Gastroesophageal sphincter (tissue), 4 donors: ENCODE measurements at regions not wholly inside any gene's neighbourhood (a gene's known extent, or its start where the extent isn't known, plus 50 kb on each side); places are given as distances from the start of the nearest gene placed in this dataset.
A peak's percentile ranks its signal among the peaks of the same experiment; 100 is the strongest.

Experiments
- ATAC-seq: fragments of 150-250 bp; one replicate; pipeline ENCODE4 v1.9.1; 2016; ENCODE audit warnings: mild to moderate bottlenecking, moderate library complexity
- H3K27ac ChIP-seq, 4 donors: fragments of 200-600 bp; sonication (generic) in 3 of 4; 1 replicate in 3 of 4; 2 replicates in 1 of 4; pipeline ENCODE4 v1.5.1; 2016 to 2019
- H3K27me3 ChIP-seq: fragments of 200-600 bp; sonication (generic); one replicate; pipeline ENCODE4 v1.5.1; 2019
- H3K36me3 ChIP-seq, 2 donors: fragments of 200-600 bp; sonication (generic); one replicate each; pipeline ENCODE4 v1.5.1; 2019; ENCODE audit warnings: control low read depth in 1 of 2
- H3K4me1 ChIP-seq, 3 donors: fragments of 200-600 bp; sonication (generic); 1 replicate in 2 of 3; 2 replicates in 1 of 3; pipeline ENCODE4 v1.5.1; 2016 to 2019; ENCODE audit warnings: control low read depth in 2 of 3
- H3K4me3 ChIP-seq, 2 donors: fragments of 200-600 bp; sonication (generic); one replicate each; pipeline ENCODE4 v1.5.1; 2019; ENCODE audit warnings: mild to moderate bottlenecking in 1 of 2, moderate library complexity in 1 of 2
- H3K9me3 ChIP-seq, 3 donors: fragments of 200-600 bp; sonication (generic); one replicate each; pipeline ENCODE4 v1.5.1; 2017 to 2019; ENCODE audit warnings: control low read depth in 2 of 3
- EP300 ChIP-seq: sonication (generic); formaldehyde crosslinking; IDR thresholded peaks from one replicate; pipeline ENCODE4 v1.6.1; 2017; ENCODE audit warnings: antibody characterized with exemption, mild to moderate bottlenecking
- POLR2A ChIP-seq, 2 donors: fragments of 450-650 bp; IDR thresholded peaks; one replicate each; pipeline ENCODE4 v1.6.1; 2017; ENCODE audit warnings: antibody characterized with exemption in 2 of 2, mild to moderate bottlenecking in 2 of 2, moderate library complexity in 1 of 2
- POLR2AphosphoS5 ChIP-seq: sonication (generic); formaldehyde crosslinking; IDR thresholded peaks from one replicate; pipeline ENCODE4 v1.6.1; 2017; ENCODE audit warnings: antibody characterized with exemption
- WGBS, 2 donors: methylation state at CpG; one replicate each; pipeline ENCODE4 v1.1.5; 2018; ENCODE audit warnings: low coverage in 1 of 2; 5-methylcytosine and 5-hydroxymethylcytosine counted together
- TF ChIP-seq, protein P1 (sequence below), 4 experiments: fragments of 200-600 bp in 2 of 4; fragments of 450-650 bp in 2 of 4; sonication (generic) in 1 of 4; IDR thresholded peaks; one replicate each; pipeline ENCODE4 v1.5.1; 2017 to 2019; ENCODE audit warnings: antibody characterized with exemption in 4 of 4, mild to moderate bottlenecking in 2 of 4, moderate library complexity in 2 of 4

DNA sequence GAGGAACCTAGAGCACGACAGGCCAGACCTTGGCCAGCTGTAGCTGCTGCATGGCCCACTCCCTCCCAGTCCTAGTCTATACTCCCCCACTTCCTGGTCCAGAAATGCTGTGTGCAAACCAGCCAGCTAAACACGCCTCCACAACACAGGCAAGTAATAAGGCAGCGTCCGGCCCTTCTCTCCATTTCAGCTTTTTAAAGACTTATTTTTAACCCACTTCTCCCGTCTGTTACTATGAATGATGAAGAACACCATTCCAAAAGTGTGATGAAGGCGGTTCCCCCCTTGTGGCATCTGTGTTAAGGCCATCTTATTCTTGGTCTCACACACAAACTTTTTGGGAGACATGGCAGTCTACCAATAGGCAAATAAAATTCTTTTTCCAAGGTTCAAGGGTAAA is 164.1 kb upstream of the CHRNA7 start:
- Histone ChIP-seq H3K27me3 (no peaks in the 10 kb centered on the region), H3K27ac (no peak overlapping the region), H3K4me3 (no peak overlapping the region), H3K36me3 (no peaks in the 10 kb centered on the region), H3K4me1 (peaks cover 0 to 26% (median 0%) of the 10 kb centered on the region in 3 donors), H3K9me3 (no peaks in the 10 kb centered on the region)
- TF ChIP-seq EP300, result no peak
- TF ChIP-seq, protein P1, sequence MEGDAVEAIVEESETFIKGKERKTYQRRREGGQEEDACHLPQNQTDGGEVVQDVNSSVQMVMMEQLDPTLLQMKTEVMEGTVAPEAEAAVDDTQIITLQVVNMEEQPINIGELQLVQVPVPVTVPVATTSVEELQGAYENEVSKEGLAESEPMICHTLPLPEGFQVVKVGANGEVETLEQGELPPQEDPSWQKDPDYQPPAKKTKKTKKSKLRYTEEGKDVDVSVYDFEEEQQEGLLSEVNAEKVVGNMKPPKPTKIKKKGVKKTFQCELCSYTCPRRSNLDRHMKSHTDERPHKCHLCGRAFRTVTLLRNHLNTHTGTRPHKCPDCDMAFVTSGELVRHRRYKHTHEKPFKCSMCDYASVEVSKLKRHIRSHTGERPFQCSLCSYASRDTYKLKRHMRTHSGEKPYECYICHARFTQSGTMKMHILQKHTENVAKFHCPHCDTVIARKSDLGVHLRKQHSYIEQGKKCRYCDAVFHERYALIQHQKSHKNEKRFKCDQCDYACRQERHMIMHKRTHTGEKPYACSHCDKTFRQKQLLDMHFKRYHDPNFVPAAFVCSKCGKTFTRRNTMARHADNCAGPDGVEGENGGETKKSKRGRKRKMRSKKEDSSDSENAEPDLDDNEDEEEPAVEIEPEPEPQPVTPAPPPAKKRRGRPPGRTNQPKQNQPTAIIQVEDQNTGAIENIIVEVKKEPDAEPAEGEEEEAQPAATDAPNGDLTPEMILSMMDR (IDR thresholded peaks at IDR 0.05), result no peak
- TF ChIP-seq POLR2A (IDR thresholded peaks at IDR 0.05), result no peak
- no peak for TF ChIP-seq POLR2AphosphoS5
- ATAC-seq, result no peak
- WGBS, 2 donors, result 42 to 85% methylated on average over 5 to 6 of the region's 6 CpGs

DNA sequence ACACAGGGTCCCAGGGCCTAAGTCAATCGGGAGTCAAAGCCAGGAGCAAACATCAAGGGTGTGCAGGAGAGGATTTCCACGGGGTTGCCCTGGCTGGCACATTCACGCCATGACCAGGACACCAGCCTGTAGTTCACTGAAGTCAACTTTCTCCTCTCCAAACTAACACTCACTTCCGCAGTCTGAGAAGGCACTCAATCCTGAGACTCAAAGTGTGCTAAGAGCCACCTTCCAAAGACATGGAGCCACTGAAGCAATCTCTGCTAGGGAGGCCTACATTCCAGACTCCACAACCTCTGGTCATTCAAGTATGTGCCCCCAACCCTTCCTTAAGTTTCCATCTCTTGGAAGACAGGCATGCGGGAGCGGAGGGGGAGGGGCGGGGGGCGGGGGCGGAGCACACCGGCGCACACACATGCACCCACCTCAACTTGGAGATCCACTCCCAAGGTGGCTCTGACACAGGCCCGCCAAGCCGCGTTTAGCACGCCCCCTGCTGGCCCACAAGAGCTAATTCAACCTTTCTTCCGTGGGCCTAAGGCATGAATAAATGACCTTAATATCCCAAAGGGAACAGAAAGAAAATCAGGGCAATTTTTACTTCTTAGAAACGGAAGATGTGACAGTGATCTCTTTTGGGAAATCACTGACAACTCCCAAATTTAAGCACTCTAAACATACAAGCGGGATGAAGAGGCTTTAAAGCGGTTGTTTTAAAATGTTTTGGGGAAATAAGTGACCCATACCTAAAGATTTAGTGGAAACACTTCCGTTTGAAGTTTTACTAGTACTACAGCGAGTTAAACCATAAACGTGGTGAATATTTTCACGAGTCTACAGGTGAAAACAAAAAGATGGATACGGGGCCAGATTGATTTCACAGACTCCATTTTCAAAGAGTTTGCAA is 162.5 kb upstream of the CHRNA7 start:
- Histone ChIP-seq H3K27ac (no peak overlapping the region), H3K36me3 (no peaks in the 10 kb centered on the region), H3K9me3 (no peaks in the 10 kb centered on the region), H3K4me1 (peaks cover 0 to 27% (median 0%) of the 10 kb centered on the region in 3 donors), H3K27me3 (no peaks in the 10 kb centered on the region), H3K4me3 (no peak overlapping the region)
- no peak for ATAC-seq
- WGBS, 2 donors, result 41 to 44% methylated on average over 9 to 16 of the region's 24 CpGs
- no peak for TF ChIP-seq POLR2A (IDR thresholded peaks at IDR 0.05)
- TF ChIP-seq EP300, result no peak
- no peak for TF ChIP-seq POLR2AphosphoS5
- TF ChIP-seq, protein P1 (IDR thresholded peaks at IDR 0.05), result peak; percentile 40 to 83 (median 60)

DNA sequence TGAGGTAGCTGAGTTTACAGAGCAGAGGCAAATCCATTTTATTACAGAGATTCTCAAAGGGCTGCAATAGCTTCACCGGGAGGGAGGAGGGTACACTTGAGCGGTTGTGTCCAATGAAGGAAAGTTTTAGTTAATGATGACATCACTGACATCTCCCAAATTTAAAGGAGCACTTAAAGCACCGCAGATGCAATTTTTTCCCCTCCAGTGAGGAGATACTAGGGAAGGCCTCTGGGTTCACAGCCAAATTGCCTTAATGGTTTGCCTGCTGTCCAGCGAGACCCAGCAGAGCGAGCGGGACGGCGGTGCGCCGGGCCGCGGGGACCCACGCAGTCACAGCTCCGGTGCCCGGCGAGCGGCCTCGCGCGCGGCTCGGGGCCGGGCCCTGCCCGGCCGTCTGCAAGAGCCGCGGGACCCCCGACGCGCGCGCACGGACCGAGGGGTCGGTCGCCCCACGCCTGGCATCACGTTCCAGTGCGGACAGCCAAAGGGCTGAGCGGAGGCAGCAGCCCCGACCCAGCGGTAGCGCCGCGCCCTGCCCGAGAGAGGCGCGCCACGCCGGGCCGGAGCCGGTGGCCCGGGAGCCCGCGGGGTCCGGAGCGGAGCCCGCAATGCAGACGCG is 160.5 kb upstream of the CHRNA7 start:
- no peaks in the 10 kb centered on the region for H3K9me3 ChIP-seq
- peak; percentile 28 for ATAC-seq
- H3K27ac ChIP-seq, result peak overlapping the region in 3 of 4 donors; percentile 85 to 90 (median 87)

DNA sequence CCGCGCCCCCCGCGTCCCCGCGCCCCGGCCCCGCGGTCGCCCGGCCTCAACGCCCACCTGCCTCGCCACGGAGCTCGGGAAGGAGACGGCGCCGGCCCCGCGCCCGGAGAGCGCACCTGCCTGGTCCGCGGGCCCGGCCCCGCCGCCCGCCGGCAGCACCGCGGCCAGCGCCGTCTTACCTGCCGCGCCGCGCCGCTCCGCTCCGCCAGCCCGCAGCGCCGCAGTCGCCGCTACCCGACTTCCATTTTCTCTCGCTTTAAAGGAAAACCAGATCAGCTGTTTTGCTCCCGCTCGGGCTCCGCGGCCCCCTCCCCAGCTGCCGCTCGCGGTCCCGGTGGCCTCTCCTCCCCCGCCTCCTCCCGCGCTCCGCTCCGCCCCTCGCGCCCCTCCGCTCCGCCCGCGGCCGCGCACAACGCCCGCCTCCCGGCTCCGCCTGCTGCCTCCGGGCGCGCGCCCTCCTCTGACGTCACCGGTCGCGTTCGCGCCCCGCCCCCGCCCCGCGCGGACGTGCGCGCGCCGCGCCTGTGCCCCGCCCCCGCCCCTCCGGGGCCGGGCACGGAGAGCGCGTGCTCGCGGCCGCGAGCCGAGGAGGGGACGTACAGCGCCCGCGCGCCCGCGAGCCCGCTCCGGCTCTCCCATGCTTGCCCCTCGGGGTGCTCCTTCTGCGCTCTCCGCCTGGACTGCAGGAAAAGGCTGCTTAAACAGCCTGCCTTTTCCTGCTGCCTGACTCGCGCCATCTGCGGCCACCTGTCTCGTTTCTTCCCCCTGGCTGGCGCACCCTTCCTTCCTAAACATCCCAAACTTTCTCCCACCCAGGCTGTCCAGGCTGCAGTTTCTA is 159.8 kb upstream of the CHRNA7 start, which contains the start of gene OTUD7A:
Gene OTUD7A, minus strand, starts transcription at position 346 of the 838 bp plus-strand sequence.
- no peaks in the 10 kb centered on the region for H3K36me3 ChIP-seq
- peak within 1 kb of the TSS; percentile 47 to 90 (median 86) for H3K27ac ChIP-seq
- 0 to 3% methylated on average over 5 to 6 of the region's 122 CpGs for WGBS, 2 donors
- TF ChIP-seq, protein P1 (IDR thresholded peaks at IDR 0.05), result peak in 2 of 4 experiments; percentile 9 to 42
- TF ChIP-seq POLR2A (IDR thresholded peaks at IDR 0.05) (peak in 1 of 2 donors; percentile 20), EP300 (no peak)
- peak; percentile 94 for ATAC-seq
- no peaks in the 10 kb centered on the region for H3K27me3 ChIP-seq
- peak within 1 kb of the TSS; percentile 69 to 72 for H3K4me3 ChIP-seq
- no peaks in the 10 kb centered on the region for H3K9me3 ChIP-seq
- H3K4me1 ChIP-seq, result peaks cover 0 to 27% (median 0%) of the 10 kb centered on the region in 3 donors

More for the DNA sequence above, 160.5 kb upstream of the CHRNA7 start:
- Histone ChIP-seq H3K4me1 (peaks cover 0 to 27% (median 0%) of the 10 kb centered on the region in 3 donors), H3K36me3 (no peaks in the 10 kb centered on the region), H3K4me3 (peak overlapping the region; percentile 43 to 69), H3K27me3 (no peaks in the 10 kb centered on the region)
- TF ChIP-seq POLR2AphosphoS5 (no peak), POLR2A (IDR thresholded peaks at IDR 0.05) (no peak)
- WGBS, 2 donors, result 7 to 20% methylated on average over 2 of the region's 60 CpGs
